ENCODE measurements at regions not wholly inside any gene's neighbourhood (a gene's known extent, or its start where the extent isn't known, plus 50 kb on each side); places are given as distances from the start of the nearest gene placed in this dataset.

- Histone ChIP-seq H3K9me2 (replicated peaks; ENCODE audit: low read depth, low read length) (no peaks in the 10 kb centered on the region), H3K36me3 (ENCODE audit: insufficient read depth, low read length) (no peaks in the 10 kb centered on the region)
These were observed 335.2 kb downstream of the FBXW7 start for GRCh38 chr4:152200511-152201333.

GRCh38 chr4:152197211-152197610 lies 338.7 kb downstream of the FBXW7 start:
- TF ChIP-seq EZH2phosphoT487 (IDR thresholded peaks at IDR 0.05; ENCODE audit: borderline replicate concordance) (no peak), CTCF (conservative IDR thresholded peaks at IDR 0.05; ENCODE audit: low read length) (no peak)
- Histone ChIP-seq H3K36me3 (ENCODE audit: insufficient read depth, low read length) (no peaks in the 10 kb centered on the region), H4K20me1 (ENCODE audit: insufficient read depth, low read length, poor library complexity, severe bottlenecking) (no peaks in the 10 kb centered on the region), H3K9me2 (replicated peaks; ENCODE audit: low read depth, low read length) (no peaks in the 10 kb centered on the region), H3K4me2 (ENCODE audit: low read depth, low read length, poor library complexity, severe bottlenecking) (no peak overlapping the region), H3F3A (ENCODE audit: low read depth) (no peaks in the 10 kb centered on the region), H3K79me2 (ENCODE audit: insufficient read depth, low read length) (no peaks in the 10 kb centered on the region), H3K9ac (ENCODE audit: low read depth, low read length, poor library complexity, severe bottlenecking) (no peak overlapping the region), H3K9me3 (ENCODE audit: insufficient read depth, low read depth, low read length) (no peaks in the 10 kb centered on the region), H3K4me1 (ENCODE audit: insufficient read depth, low read length, poor library complexity, severe bottlenecking) (peaks cover 4% of the 10 kb centered on the region), H2AFZ (ENCODE audit: low read length) (peak overlapping the region; percentile 24; the same call in 1 of the 2 replicates), H3K27me3 (ENCODE audit: insufficient read depth, low read length, poor library complexity, severe bottlenecking) (no peaks in the 10 kb centered on the region), H3K4me3 (ENCODE audit: low read length, poor library complexity, severe bottlenecking) (no peak overlapping the region)

More at GRCh38 chr4:152200511-152201333, 335.2 kb downstream of the FBXW7 start:
- H3F3A ChIP-seq (ENCODE audit: low read depth): no peaks in the 10 kb centered on the region
- H3K9me3 ChIP-seq (ENCODE audit: insufficient read depth, low read depth, low read length): no peaks in the 10 kb centered on the region
- H2AFZ ChIP-seq (ENCODE audit: low read length): no peak overlapping the region
- no peak overlapping the region for H3K4me2 ChIP-seq (ENCODE audit: low read depth, low read length, poor library complexity, severe bottlenecking)
- H3K4me1 ChIP-seq (ENCODE audit: insufficient read depth, low read length, poor library complexity, severe bottlenecking): no peaks in the 10 kb centered on the region
- no peaks in the 10 kb centered on the region for H3K27me3 ChIP-seq (ENCODE audit: insufficient read depth, low read length, poor library complexity, severe bottlenecking)
- H3K79me2 ChIP-seq (ENCODE audit: insufficient read depth, low read length): no peaks in the 10 kb centered on the region
- no peak for TF ChIP-seq EZH2phosphoT487 (IDR thresholded peaks at IDR 0.05; ENCODE audit: borderline replicate concordance)
- TF ChIP-seq CTCF (conservative IDR thresholded peaks at IDR 0.05; ENCODE audit: low read length): no peak
- H3K4me3 ChIP-seq (ENCODE audit: low read length, poor library complexity, severe bottlenecking): no peak overlapping the region
- no peak overlapping the region for H3K9ac ChIP-seq (ENCODE audit: low read depth, low read length, poor library complexity, severe bottlenecking)
- no peaks in the 10 kb centered on the region for H4K20me1 ChIP-seq (ENCODE audit: insufficient read depth, low read length, poor library complexity, severe bottlenecking)

GRCh38 chr4:152195888-152196287 lies 340.0 kb downstream of the FBXW7 start:
- no peaks in the 10 kb centered on the region for H3K9me3 ChIP-seq (ENCODE audit: insufficient read depth, low read depth, low read length)
- H3K4me3 ChIP-seq (ENCODE audit: low read length, poor library complexity, severe bottlenecking): no peak overlapping the region
- H3K4me2 ChIP-seq (ENCODE audit: low read depth, low read length, poor library complexity, severe bottlenecking): no peak overlapping the region
- H3K4me1 ChIP-seq (ENCODE audit: insufficient read depth, low read length, poor library complexity, severe bottlenecking): peaks cover 14% of the 10 kb centered on the region
- H3K9ac ChIP-seq (ENCODE audit: low read depth, low read length, poor library complexity, severe bottlenecking): no peak overlapping the region
- H3K9me2 ChIP-seq (replicated peaks; ENCODE audit: low read depth, low read length): no peaks in the 10 kb centered on the region
- no peaks in the 10 kb centered on the region for H4K20me1 ChIP-seq (ENCODE audit: insufficient read depth, low read length, poor library complexity, severe bottlenecking)
- no peaks in the 10 kb centered on the region for H3K79me2 ChIP-seq (ENCODE audit: insufficient read depth, low read length)
- H3F3A ChIP-seq (ENCODE audit: low read depth): no peaks in the 10 kb centered on the region
- TF ChIP-seq EZH2phosphoT487 (IDR thresholded peaks at IDR 0.05; ENCODE audit: borderline replicate concordance): no peak
- no peak for TF ChIP-seq CTCF (conservative IDR thresholded peaks at IDR 0.05; ENCODE audit: low read length)
- H3K27me3 ChIP-seq (ENCODE audit: insufficient read depth, low read length, poor library complexity, severe bottlenecking): no peaks in the 10 kb centered on the region
- H3K36me3 ChIP-seq (ENCODE audit: insufficient read depth, low read length): no peaks in the 10 kb centered on the region
- no peak overlapping the region for H2AFZ ChIP-seq (ENCODE audit: low read length)

Data from Loucy (cell line).